ENCODE measurements at regions not wholly inside any gene's neighbourhood (a gene's known extent, or its start where the extent isn't known, plus 50 kb on each side); places are given as distances from the start of the nearest gene placed in this dataset.
"Not testable (repeated sequence)": the region's sequence is repeated elsewhere in the genome, so short reads cannot be mapped to it uniquely, and the experiment has no call there.

DNA sequence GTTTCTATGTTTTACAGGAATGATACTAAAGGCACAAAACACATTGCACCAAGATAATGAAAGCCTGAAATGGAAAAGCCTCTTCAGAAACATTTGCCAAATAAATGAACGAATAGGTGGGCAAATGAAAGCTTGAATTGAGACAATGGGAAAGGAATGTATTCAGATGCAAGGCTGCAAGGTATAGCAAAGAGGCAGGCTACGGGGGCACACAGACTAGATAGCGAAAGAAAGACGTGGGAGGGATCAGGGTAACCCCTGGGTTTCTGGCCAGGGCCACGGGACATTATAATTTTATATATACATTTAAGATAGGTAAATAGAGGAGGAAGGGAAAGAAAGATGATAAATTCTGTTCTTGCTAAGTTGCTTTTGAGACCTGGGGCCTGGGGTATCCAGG is 95.9 kb upstream of the NLGN1 start:
- H3K36me3 Mint-ChIP-seq (ENCODE audit: unreplicated experiment) = no peaks in the 10 kb centered on the region

DNA sequence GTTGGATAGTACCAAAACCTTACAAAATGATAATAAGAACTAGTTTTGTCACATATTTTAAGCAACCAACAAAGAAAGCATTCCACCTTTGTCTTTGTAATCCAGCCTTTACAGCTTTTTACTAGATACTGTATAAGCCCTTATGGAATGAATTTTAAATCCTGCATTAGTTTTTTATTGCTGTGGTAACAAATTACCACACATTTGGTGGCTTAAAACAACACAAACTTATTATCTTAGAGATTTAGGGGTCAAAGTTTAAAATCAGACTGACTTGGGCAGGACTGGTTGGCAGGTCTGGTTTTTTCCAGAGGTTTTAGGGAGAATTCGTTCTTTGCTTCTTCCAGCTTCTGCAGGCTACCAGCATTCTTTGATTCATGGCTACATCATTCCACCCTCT is 108.5 kb upstream of the NLGN1 start:
- Mint-ChIP-seq H3K27me3 (ENCODE audit: unreplicated experiment) (no peaks in the 10 kb centered on the region), H3K4me3 (ENCODE audit: unreplicated experiment) (no peak overlapping the region), H3K27ac (ENCODE audit: unreplicated experiment) (no peak overlapping the region), H3K9me3 (ENCODE audit: unreplicated experiment) (peaks cover 4% of the 10 kb centered on the region), H3K4me1 (ENCODE audit: low read depth, unreplicated experiment) (no peaks in the 10 kb centered on the region), H3K36me3 (ENCODE audit: unreplicated experiment) (peaks cover 4% of the 10 kb centered on the region)
- TF ChIP-seq, protein P1, sequence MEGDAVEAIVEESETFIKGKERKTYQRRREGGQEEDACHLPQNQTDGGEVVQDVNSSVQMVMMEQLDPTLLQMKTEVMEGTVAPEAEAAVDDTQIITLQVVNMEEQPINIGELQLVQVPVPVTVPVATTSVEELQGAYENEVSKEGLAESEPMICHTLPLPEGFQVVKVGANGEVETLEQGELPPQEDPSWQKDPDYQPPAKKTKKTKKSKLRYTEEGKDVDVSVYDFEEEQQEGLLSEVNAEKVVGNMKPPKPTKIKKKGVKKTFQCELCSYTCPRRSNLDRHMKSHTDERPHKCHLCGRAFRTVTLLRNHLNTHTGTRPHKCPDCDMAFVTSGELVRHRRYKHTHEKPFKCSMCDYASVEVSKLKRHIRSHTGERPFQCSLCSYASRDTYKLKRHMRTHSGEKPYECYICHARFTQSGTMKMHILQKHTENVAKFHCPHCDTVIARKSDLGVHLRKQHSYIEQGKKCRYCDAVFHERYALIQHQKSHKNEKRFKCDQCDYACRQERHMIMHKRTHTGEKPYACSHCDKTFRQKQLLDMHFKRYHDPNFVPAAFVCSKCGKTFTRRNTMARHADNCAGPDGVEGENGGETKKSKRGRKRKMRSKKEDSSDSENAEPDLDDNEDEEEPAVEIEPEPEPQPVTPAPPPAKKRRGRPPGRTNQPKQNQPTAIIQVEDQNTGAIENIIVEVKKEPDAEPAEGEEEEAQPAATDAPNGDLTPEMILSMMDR (IDR thresholded peaks at IDR 0.05; ENCODE audit: partially characterized antibody, unreplicated experiment) = no peak
- no peak for DNase-seq

More for the DNA sequence above, 95.9 kb upstream of the NLGN1 start:
- no peaks in the 10 kb centered on the region for H3K9me3 Mint-ChIP-seq (ENCODE audit: unreplicated experiment)
- no peaks in the 10 kb centered on the region for H3K4me1 Mint-ChIP-seq (ENCODE audit: low read depth, unreplicated experiment)
- TF ChIP-seq, protein P1 (IDR thresholded peaks at IDR 0.05; ENCODE audit: partially characterized antibody, unreplicated experiment) = no peak
- no peak for DNase-seq
- no peak overlapping the region for H3K27ac Mint-ChIP-seq (ENCODE audit: unreplicated experiment)
- no peak overlapping the region for H3K4me3 Mint-ChIP-seq (ENCODE audit: unreplicated experiment)
- no peaks in the 10 kb centered on the region for H3K27me3 Mint-ChIP-seq (ENCODE audit: unreplicated experiment)

DNA sequence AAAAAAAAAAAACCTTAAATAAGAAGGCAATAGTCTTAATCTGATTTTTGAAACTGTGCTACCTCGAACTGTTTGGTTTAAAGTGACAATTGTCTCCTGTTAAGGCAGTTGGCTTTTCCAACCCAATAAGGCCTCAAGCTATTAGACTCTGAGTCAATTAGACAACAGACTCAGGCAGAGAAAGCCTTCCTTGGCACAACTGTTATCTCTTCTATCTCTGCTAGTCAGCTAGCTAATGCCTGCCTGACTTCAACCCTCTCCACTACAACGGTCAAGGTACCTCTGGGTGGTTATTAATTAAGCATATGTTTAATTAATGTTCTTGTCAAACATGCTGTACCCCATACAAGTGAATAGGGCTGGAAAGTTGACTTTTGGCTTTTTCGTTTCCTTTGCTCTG is 110.2 kb upstream of the NLGN1 start:
- H3K27ac Mint-ChIP-seq (ENCODE audit: unreplicated experiment) = no peak overlapping the region
- no peak overlapping the region for H3K4me3 Mint-ChIP-seq (ENCODE audit: unreplicated experiment)
- H3K27me3 Mint-ChIP-seq (ENCODE audit: unreplicated experiment) = no peaks in the 10 kb centered on the region
- H3K9me3 Mint-ChIP-seq (ENCODE audit: unreplicated experiment) = peaks cover 4% of the 10 kb centered on the region
- TF ChIP-seq, protein P1 (IDR thresholded peaks at IDR 0.05; ENCODE audit: partially characterized antibody, unreplicated experiment) = no peak
- peaks cover 4% of the 10 kb centered on the region for H3K36me3 Mint-ChIP-seq (ENCODE audit: unreplicated experiment)
- H3K4me1 Mint-ChIP-seq (ENCODE audit: low read depth, unreplicated experiment) = no peaks in the 10 kb centered on the region
- no peak for DNase-seq

DNA sequence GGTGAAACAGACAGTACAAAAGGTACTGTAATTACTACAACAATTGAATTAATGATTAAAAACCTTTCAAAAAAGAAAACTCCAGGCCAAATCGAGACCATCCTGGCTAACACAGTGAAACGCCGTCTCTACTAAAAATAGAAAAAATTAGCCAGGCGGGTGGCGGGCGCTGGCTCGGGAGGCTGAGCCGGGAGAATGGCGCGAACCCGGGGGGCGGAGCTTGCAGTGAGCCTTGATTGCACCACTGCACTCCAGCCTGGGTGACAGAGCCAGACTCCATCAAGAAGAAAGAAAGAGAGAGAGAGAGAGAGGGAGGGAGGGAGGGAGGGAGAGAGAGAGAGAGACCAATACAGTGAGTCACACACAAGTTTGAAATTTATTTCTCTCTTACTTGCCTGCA is 111.0 kb upstream of the NLGN1 start:
- H3K9me3 Mint-ChIP-seq (ENCODE audit: unreplicated experiment); DNase-seq; H3K4me3 Mint-ChIP-seq (ENCODE audit: unreplicated experiment); H3K36me3 Mint-ChIP-seq (ENCODE audit: unreplicated experiment); H3K4me1 Mint-ChIP-seq (ENCODE audit: low read depth, unreplicated experiment); H3K27me3 Mint-ChIP-seq (ENCODE audit: unreplicated experiment); H3K27ac Mint-ChIP-seq (ENCODE audit: unreplicated experiment): not testable (repeated sequence)

DNA sequence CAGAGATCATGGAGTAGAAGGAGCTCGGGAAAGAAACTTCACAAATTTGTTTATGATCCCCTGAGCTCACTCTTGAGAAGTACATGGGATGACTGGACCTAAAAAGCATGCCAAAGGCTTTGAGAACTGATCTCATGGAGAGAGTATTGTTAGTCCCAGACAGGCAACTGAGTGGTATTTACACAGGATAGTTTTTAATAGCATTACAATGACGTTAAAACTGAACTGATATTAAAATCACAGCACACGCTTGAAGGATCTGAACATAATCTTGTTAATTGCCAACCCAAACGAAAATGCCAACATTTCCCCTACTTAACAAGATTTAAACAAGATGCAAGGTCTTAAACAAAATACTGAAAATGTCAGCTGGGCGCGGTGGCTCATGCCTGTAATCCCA is 113.2 kb upstream of the NLGN1 start:
- peaks cover 4% of the 10 kb centered on the region for H3K36me3 Mint-ChIP-seq (ENCODE audit: unreplicated experiment)
- no peaks in the 10 kb centered on the region for H3K27me3 Mint-ChIP-seq (ENCODE audit: unreplicated experiment)
- no peaks in the 10 kb centered on the region for H3K4me1 Mint-ChIP-seq (ENCODE audit: low read depth, unreplicated experiment)

More for the DNA sequence above, 113.2 kb upstream of the NLGN1 start:
- Mint-ChIP-seq H3K27ac (ENCODE audit: unreplicated experiment) (no peak overlapping the region), H3K4me3 (ENCODE audit: unreplicated experiment) (no peak overlapping the region), H3K9me3 (ENCODE audit: unreplicated experiment) (peaks cover 4% of the 10 kb centered on the region)
- TF ChIP-seq, protein P1 (IDR thresholded peaks at IDR 0.05; ENCODE audit: partially characterized antibody, unreplicated experiment) = no peak
- DNase-seq = no peak

All from glutamatergic neuron (in vitro differentiated cells).